CD4-positive, alpha-beta T cell (primary cell): ENCODE measurements at regions not wholly inside any gene's neighbourhood (a gene's known extent, or its start where the extent isn't known, plus 50 kb on each side); places are given as distances from the start of the nearest gene placed in this dataset.

Experiments
- ATAC-seq: fragments of 200-7000 bp; cut with Tn5 transposase; one replicate; pipeline ENCODE4 v1.10.0; 2022; ENCODE audit warnings: mild to moderate bottlenecking; ENCODE audit not compliant: poor library complexity
- CTCF ChIA-PET: fragments of 350-600 bp; sonication (Branson Sonifier 250); formaldehyde crosslinking; loops from one replicate; lab custom pipeline; 2021; ENCODE audit warnings: antibody characterized with exemption, inconsistent platforms; lab: Charles Lee
- POLR2A ChIA-PET: fragments of 350-600 bp; sonication (Branson Sonifier 250); formaldehyde crosslinking; loops from one replicate; lab custom pipeline; 2021; ENCODE audit warnings: antibody characterized with exemption, inconsistent platforms; lab: Charles Lee
- DNase-seq, 14 experiments: peaks; one replicate each; pipeline ENCODE4 v3.0.0-alpha.2; 2013 to 2020; ENCODE audit warnings: mixed read lengths in 2 of 14
- H3K27ac ChIP-seq, 2 donors: one replicate each; pipeline versions ENCODE4 v1.5.1 to v1.7.0; 2013; ENCODE audit warnings: low read length in 2 of 2, low read depth in 1 of 2, mild to moderate bottlenecking in 1 of 2
- H3K27me3 ChIP-seq, 2 experiments: 1 replicate in 1 of 2; 2 replicates in 1 of 2; pipeline versions ENCODE4 v1.6.1 to v1.7.0; 2013; ENCODE audit warnings: low read length in 2 of 2, control low read depth in 1 of 2, mild to moderate bottlenecking in 1 of 2, moderate library complexity in 1 of 2; ENCODE audit not compliant: insufficient read depth in 2 of 2, control insufficient read depth in 1 of 2
- H3K36me3 ChIP-seq: one replicate; pipeline ENCODE4 v1.6.1; 2013; ENCODE audit warnings: low read length, control low read depth; ENCODE audit not compliant: insufficient read depth
- H3K4me1 ChIP-seq: one replicate; pipeline ENCODE4 v1.6.1; 2013; ENCODE audit warnings: low read length, control low read depth; ENCODE audit not compliant: insufficient read depth
- H3K4me3 ChIP-seq: one replicate; pipeline ENCODE4 v1.5.1; 2013; ENCODE audit warnings: mild to moderate bottlenecking, low read length, moderate library complexity
- H3K9me3 ChIP-seq, 2 experiments: 1 replicate in 1 of 2; 2 replicates in 1 of 2; pipeline versions ENCODE4 v1.6.1 to v1.7.0; 2013; ENCODE audit warnings: low read length in 2 of 2, mild to moderate bottlenecking in 2 of 2, control low read depth in 1 of 2, moderate library complexity in 1 of 2; ENCODE audit not compliant: control insufficient read depth in 1 of 2, insufficient read depth in 1 of 2
- H3K27ac Mint-ChIP-seq: one replicate; pipeline ENCODE4 v1.8.0; 2020; ENCODE audit warnings: mixed read lengths
- H3K27me3 Mint-ChIP-seq: one replicate; pipeline ENCODE4 v1.8.0; 2021; ENCODE audit warnings: mixed read lengths
- H3K36me3 Mint-ChIP-seq: one replicate; pipeline ENCODE4 v1.8.0; 2021; ENCODE audit warnings: low read depth, mixed read lengths
- H3K4me1 Mint-ChIP-seq: one replicate; pipeline ENCODE4 v1.8.0; 2021; ENCODE audit warnings: low read depth, mixed read lengths
- H3K4me3 Mint-ChIP-seq: one replicate; pipeline ENCODE4 v1.8.0; 2020; ENCODE audit warnings: mild to moderate bottlenecking, mixed read lengths
- H3K9me3 Mint-ChIP-seq: one replicate; pipeline ENCODE4 v1.8.0; 2020; ENCODE audit warnings: mixed read lengths
- CTCF ChIP-seq: fragments of 200-600 bp; IDR thresholded peaks from one replicate; pipeline ENCODE4 v1.8.0; 2022; ENCODE audit warnings: antibody characterized with exemption, mild to moderate bottlenecking
- intact Hi-C, 2 experiments: fragments of 100-400 bp; cut with DNase I in 1 of 2; cut with micrococcal nuclease in 1 of 2; formaldehyde crosslinking; loops; one replicate each; pipeline versions ENCODE4 v1.15.1 to v1.9.0; 2023 to 2025; cut with DNase I, micrococcal nuclease

GRCh38 chr18:55663891-55664290, 75.9 kb upstream of the TCF4 start:
- no peaks in the 10 kb centered on the region for H3K27me3 Mint-ChIP-seq
- intact Hi-C loops: no loop called here
- no peaks in the 10 kb centered on the region for H3K4me1 ChIP-seq
- peaks cover 0 to 23% of the 10 kb centered on the region in 2 experiments for H3K9me3 ChIP-seq
- no peak overlapping the region for H3K27ac Mint-ChIP-seq
- POLR2A ChIA-PET: no interaction called here
- H3K4me3 ChIP-seq: no peak overlapping the region
- no peaks in the 10 kb centered on the region for H3K9me3 Mint-ChIP-seq
- TF ChIP-seq CTCF: no peak
- H3K36me3 ChIP-seq: no peaks in the 10 kb centered on the region
- CTCF ChIA-PET: no interaction called here
- H3K36me3 Mint-ChIP-seq: no peaks in the 10 kb centered on the region
- DNase-seq (no peak), ATAC-seq (no peak)
- H3K4me1 Mint-ChIP-seq: no peaks in the 10 kb centered on the region
- H3K27me3 ChIP-seq: no peaks in the 10 kb centered on the region
- no peak overlapping the region for H3K4me3 Mint-ChIP-seq
- no peak overlapping the region for H3K27ac ChIP-seq

- Mint-ChIP-seq H3K27ac (no peak overlapping the region), H3K4me1 (no peaks in the 10 kb centered on the region), H3K27me3 (no peaks in the 10 kb centered on the region), H3K4me3 (no peak overlapping the region), H3K9me3 (no peaks in the 10 kb centered on the region), H3K36me3 (no peaks in the 10 kb centered on the region)
- no peak overlapping the region for H3K4me3 ChIP-seq
- H3K9me3 ChIP-seq: peaks cover 0 to 4% of the 10 kb centered on the region in 2 experiments
- no peak overlapping the region for H3K27ac ChIP-seq
- intact Hi-C loops: no loop called here
- no peaks in the 10 kb centered on the region for H3K4me1 ChIP-seq
- H3K36me3 ChIP-seq: no peaks in the 10 kb centered on the region
- no peak for TF ChIP-seq CTCF
- no peaks in the 10 kb centered on the region for H3K27me3 ChIP-seq
- DNase-seq (no peak), ATAC-seq (no peak)
- POLR2A ChIA-PET: no interaction called here
- CTCF ChIA-PET: no interaction called here
Observed at GRCh38 chr18:55658598-55658997, 70.6 kb upstream of the TCF4 start.

- H3K9me3 ChIP-seq: peaks cover 0 to 4% of the 10 kb centered on the region in 2 experiments
- ChIA-PET CTCF (no interaction called here), POLR2A (no interaction called here)
- Mint-ChIP-seq H3K36me3 (no peaks in the 10 kb centered on the region), H3K27ac (no peak overlapping the region), H3K4me1 (no peaks in the 10 kb centered on the region), H3K9me3 (no peaks in the 10 kb centered on the region), H3K4me3 (no peak overlapping the region), H3K27me3 (no peaks in the 10 kb centered on the region)
- H3K4me1 ChIP-seq: no peaks in the 10 kb centered on the region
- no peaks in the 10 kb centered on the region for H3K36me3 ChIP-seq
- no peaks in the 10 kb centered on the region for H3K27me3 ChIP-seq
- DNase-seq (no peak), ATAC-seq (no peak)
- H3K4me3 ChIP-seq: no peak overlapping the region
- intact Hi-C loops: no loop called here
- H3K27ac ChIP-seq: no peak overlapping the region
- no peak for TF ChIP-seq CTCF
Observed at GRCh38 chr18:55657572-55658331, 69.8 kb upstream of the TCF4 start.
